Frontal cortex (tissue), 3 donors: ENCODE measurements at regions not wholly inside any gene's neighbourhood (a gene's known extent, or its start where the extent isn't known, plus 50 kb on each side); places are given as distances from the start of the nearest gene placed in this dataset.
"Not testable (repeated sequence)": the region's sequence is repeated elsewhere in the genome, so short reads cannot be mapped to it uniquely, and the experiment has no call there.

Source experiments
- DNase-seq, 2 donors: peaks; one replicate each; pipeline ENCODE4 v3.0.0; 2012; ENCODE audit warnings: low spot score in 2 of 2
- FAIRE-seq: peaks from 2 replicates; lab custom pipeline; 2012; peaks lifted over from hg19 to GRCh38; lab: Jason Lieb, UNC
- donor health status: control.
- donor health status: control.
- donor health status: control.

- FAIRE-seq, result no peak
These were observed 86.7 kb upstream of the STMND1 start for GRCh38 chr6:17015144-17015543.

GRCh38 chr6:17013701-17014100, 88.1 kb upstream of the STMND1 start:
- FAIRE-seq (no peak), DNase-seq (no peak)

More at GRCh38 chr6:17015144-17015543, 86.7 kb upstream of the STMND1 start:
- no peak for DNase-seq

GRCh38 chr6:17012421-17013225, 89.2 kb upstream of the STMND1 start:
- DNase-seq, result peak; percentile 51

GRCh38 chr6:17011985-17012384, 89.9 kb upstream of the STMND1 start:
- FAIRE-seq (no peak), DNase-seq (no peak)

More at GRCh38 chr6:17012421-17013225, 89.2 kb upstream of the STMND1 start:
- no peak for FAIRE-seq

- no peak for FAIRE-seq
- no peak for DNase-seq
These were observed 94.1 kb upstream of the STMND1 start for GRCh38 chr6:17007749-17008148.

DNA sequence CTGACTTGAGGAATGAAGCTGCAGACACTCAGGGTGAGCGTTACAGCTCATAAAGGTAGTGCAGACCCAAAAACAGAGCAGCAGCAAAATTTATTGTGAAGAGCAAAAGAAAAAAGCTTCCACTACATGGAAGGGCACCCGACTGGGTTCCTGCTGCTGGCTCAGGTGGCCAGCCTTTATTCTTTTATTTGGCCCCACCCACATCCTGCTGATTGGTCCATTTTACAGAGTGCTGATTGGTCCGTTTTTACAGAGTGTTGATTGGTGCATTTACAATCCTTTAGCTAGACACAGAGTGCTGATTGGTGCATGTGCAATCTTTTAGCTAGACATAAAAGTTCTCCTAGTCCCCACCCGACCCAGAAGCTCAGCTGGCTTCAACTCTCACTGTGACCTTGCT, 95.3 kb upstream of the STMND1 start:
- FAIRE-seq (no peak), DNase-seq (no peak)

GRCh38 chr6:17004269-17004668, 97.6 kb upstream of the STMND1 start:
- FAIRE-seq (no peak), DNase-seq (no peak)

- FAIRE-seq, result no peak
- DNase-seq, result no peak
These were observed 99.7 kb upstream of the STMND1 start for GRCh38 chr6:17002123-17002522.

GRCh38 chr6:17001188-17001587, 100.7 kb upstream of the STMND1 start:
- DNase-seq (no peak), FAIRE-seq (no peak)

DNA sequence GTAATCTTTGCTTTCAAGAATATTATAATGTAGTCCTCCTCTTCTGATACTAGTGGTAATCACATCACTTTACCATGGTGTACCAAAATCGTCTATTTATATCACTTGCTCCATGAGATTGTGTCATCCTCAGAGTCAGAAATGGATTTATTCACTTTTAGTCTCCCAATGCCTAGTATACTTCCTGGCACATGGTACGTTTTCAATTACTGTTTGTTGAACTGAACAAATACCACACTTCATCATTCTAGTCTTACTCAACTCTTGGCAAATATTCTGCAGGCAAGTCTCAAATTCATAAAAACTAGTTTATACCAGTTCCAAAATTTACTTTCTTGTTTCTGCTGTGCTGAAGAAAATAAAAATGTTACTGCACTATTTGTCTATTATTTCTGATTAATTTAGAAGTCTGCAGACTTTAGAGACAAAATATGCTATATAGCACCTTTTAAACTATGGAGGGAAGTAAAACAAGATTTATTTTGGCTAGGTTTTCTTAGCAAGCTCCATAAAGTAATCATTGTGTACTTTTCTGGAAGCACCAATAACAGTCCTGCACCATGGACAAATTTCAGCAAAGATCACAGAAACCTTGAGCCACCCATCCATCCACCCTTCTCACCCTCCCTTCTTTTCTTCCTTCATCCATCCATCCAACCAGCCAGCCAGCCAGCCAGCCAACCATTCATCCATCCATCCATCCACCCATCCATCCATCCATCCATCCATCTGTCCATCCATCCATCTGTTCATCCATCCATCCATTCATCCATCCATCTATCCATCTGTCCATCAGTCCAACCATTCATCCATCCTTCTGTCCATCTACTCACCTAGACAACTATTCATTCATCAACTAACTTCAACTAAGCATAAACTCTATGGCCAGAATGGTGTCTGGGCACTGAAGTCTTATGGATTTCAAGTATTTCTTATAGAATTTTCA, 102.1 kb upstream of the STMND1 start:
- no peak for FAIRE-seq
- no peak for DNase-seq

DNA sequence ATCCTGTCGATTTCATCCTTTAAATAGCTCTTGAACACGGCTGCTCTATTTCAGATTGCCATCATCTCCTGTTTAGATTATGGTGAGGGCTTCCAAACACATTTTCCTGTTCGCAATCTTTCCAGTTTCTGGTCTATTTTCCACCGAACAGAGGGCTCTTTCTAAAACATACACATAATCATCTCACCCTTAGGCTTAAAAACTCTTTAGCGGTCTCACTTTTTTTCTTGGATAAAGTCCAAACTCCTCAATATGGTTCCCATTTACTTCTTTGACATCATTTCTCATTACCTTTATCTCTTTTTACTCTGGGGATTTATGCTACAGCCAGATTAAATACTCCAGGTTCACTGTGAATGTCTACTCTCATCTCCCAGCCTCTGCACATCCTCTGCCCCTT, 103.4 kb upstream of the STMND1 start:
- no peak for DNase-seq
- FAIRE-seq, result no peak

GRCh38 chr6:16995511-16996250, 106.2 kb upstream of the STMND1 start:
- no peak for FAIRE-seq
- no peak for DNase-seq

- no peak for DNase-seq
- no peak for FAIRE-seq
These were observed 108.5 kb upstream of the STMND1 start for GRCh38 chr6:16993396-16993795.

- no peak for FAIRE-seq
- no peak for DNase-seq
These were observed 109.7 kb upstream of the STMND1 start for GRCh38 chr6:16991981-16992629.

- DNase-seq, FAIRE-seq: not testable (repeated sequence)
These were observed 111.9 kb upstream of the STMND1 start for GRCh38 chr6:16989976-16990375.

- no peak for FAIRE-seq
- no peak for DNase-seq
These were observed 112.5 kb upstream of the STMND1 start for GRCh38 chr6:16989382-16989781.

GRCh38 chr6:16987996-16988395, 113.9 kb upstream of the STMND1 start:
- DNase-seq (no peak), FAIRE-seq (no peak)

GRCh38 chr6:16985513-16986284, 116.2 kb upstream of the STMND1 start:
- DNase-seq (peak in 1 of 2 donors; percentile 8), FAIRE-seq (no peak)

DNA sequence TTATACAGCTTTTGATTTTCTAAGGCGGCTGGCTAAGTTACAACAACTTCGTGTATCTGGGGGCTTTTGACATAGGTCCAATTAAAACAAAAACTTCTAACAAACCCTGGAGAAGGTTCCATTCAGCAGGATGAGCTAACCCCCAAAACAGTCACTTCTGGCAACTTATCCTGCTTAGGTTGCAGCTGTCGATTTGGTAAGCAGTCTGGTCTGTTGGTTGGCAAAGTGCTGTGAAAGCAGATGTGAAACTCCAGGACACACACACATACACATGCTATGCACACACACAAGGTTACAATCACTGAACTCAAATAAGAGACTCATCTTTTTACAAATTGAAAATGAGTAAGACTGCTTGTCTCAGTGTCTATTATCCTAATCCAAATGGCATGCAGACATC, 119.0 kb upstream of the STMND1 start:
- FAIRE-seq, result no peak
- no peak for DNase-seq
